Liver (tissue), 8 donors: ENCODE measurements at regions not wholly inside any gene's neighbourhood (a gene's known extent, or its start where the extent isn't known, plus 50 kb on each side); places are given as distances from the start of the nearest gene placed in this dataset.

Experiments used
- DNase-seq: peaks from one replicate; pipeline ENCODE4 v3.0.0-alpha.2; 2017; ENCODE audit warnings: low spot score
- H3K27ac ChIP-seq, 2 donors: one replicate each; pipeline ENCODE4 v1.7.0; 2013; ENCODE audit warnings: inconsistent platforms in 2 of 2, low read length in 2 of 2, control low read depth in 1 of 2, low read depth in 1 of 2, mild to moderate bottlenecking in 1 of 2
- H3K27me3 ChIP-seq, 4 donors: one replicate each; pipeline versions ENCODE4 v1.6.1 to v1.7.0; 2013; ENCODE audit warnings: low read length in 3 of 4, inconsistent platforms in 1 of 4, mild to moderate bottlenecking in 1 of 4, moderate library complexity in 1 of 4; ENCODE audit not compliant: control insufficient read depth in 4 of 4, insufficient read depth in 4 of 4
- H3K36me3 ChIP-seq, 4 donors: one replicate each; pipeline versions ENCODE4 v1.6.1 to v1.7.0; 2013; ENCODE audit warnings: low read length in 3 of 4, mild to moderate bottlenecking in 3 of 4, low read depth in 1 of 4, moderate library complexity in 1 of 4; ENCODE audit not compliant: control insufficient read depth in 4 of 4, insufficient read depth in 3 of 4
- H3K4me1 ChIP-seq, 4 donors: one replicate each; pipeline versions ENCODE4 v1.6.1 to v1.7.0; 2013; ENCODE audit warnings: low read length in 3 of 4, mild to moderate bottlenecking in 3 of 4, moderate library complexity in 1 of 4; ENCODE audit not compliant: control insufficient read depth in 4 of 4, insufficient read depth in 4 of 4
- H3K4me3 ChIP-seq, 3 donors: one replicate each; pipeline versions ENCODE4 v1.6.1 to v1.7.0; 2013; ENCODE audit warnings: low read length in 3 of 3, control low read depth in 1 of 3, low read depth in 1 of 3, mild to moderate bottlenecking in 1 of 3
- H3K9ac ChIP-seq, 2 donors: one replicate each; pipeline ENCODE4 v1.7.0; 2013; ENCODE audit warnings: low read length in 2 of 2, mild to moderate bottlenecking in 2 of 2, moderate library complexity in 2 of 2, control low read depth in 1 of 2, low read depth in 1 of 2
- H3K9me3 ChIP-seq, 4 donors: one replicate each; pipeline versions ENCODE4 v1.6.1 to v1.7.0; 2013; ENCODE audit warnings: low read length in 3 of 4; ENCODE audit not compliant: control insufficient read depth in 4 of 4
- ATF3 ChIP-seq: IDR thresholded peaks from 2 replicates; pipeline ENCODE4 v1.6.1; 2016; ENCODE audit warnings: antibody characterized with exemption
- CTCF ChIP-seq: fragments of 150-350 bp; IDR thresholded peaks from 2 replicates; pipeline ENCODE4 v1.5.1; 2017; ENCODE audit warnings: improper control_type of control experiment, low read depth, low read length; ENCODE audit not compliant: missing input control
- EGR1 ChIP-seq, 2 donors: IDR thresholded peaks; 2 replicates each; pipeline ENCODE4 v1.6.1; 2016 to 2018; ENCODE audit warnings: antibody characterized with exemption in 2 of 2, low read depth in 2 of 2
- FOXA1 ChIP-seq: IDR thresholded peaks from 2 replicates; pipeline ENCODE4 v1.6.1; 2016; ENCODE audit warnings: antibody characterized with exemption
- FOXA2 ChIP-seq: IDR thresholded peaks from 2 replicates; pipeline ENCODE4 v1.6.1; 2016; ENCODE audit warnings: antibody characterized with exemption
- GABPA ChIP-seq, 2 donors: IDR thresholded peaks in 1 of 2; conservative IDR thresholded peaks in 1 of 2; 2 replicates each; pipeline ENCODE4 v1.6.1; 2016; ENCODE audit warnings: antibody characterized with exemption in 2 of 2, mild to moderate bottlenecking in 1 of 2, moderate library complexity in 1 of 2
- HNF4A ChIP-seq, 2 donors: conservative IDR thresholded peaks; 2 replicates each; pipeline ENCODE4 v1.6.1; 2016; ENCODE audit warnings: antibody characterized with exemption in 2 of 2, mild to moderate bottlenecking in 2 of 2
- HNF4G ChIP-seq: IDR thresholded peaks from 2 replicates; pipeline ENCODE4 v1.6.1; 2016; ENCODE audit warnings: antibody characterized with exemption
- JUND ChIP-seq, 2 donors: IDR thresholded peaks; 2 replicates each; pipeline ENCODE4 v1.6.1; 2016; ENCODE audit warnings: antibody characterized with exemption in 2 of 2
- NR2F2 ChIP-seq: IDR thresholded peaks from 2 replicates; pipeline ENCODE4 v1.6.1; 2016; ENCODE audit warnings: antibody characterized with exemption
- RAD21 ChIP-seq, 2 donors: IDR thresholded peaks; 2 replicates each; pipeline ENCODE4 v1.6.1; 2016; ENCODE audit warnings: antibody characterized with exemption in 2 of 2, mild to moderate bottlenecking in 2 of 2
- RXRA ChIP-seq, 2 donors: IDR thresholded peaks; 2 replicates each; pipeline ENCODE4 v1.6.1; 2017 to 2018; ENCODE audit warnings: antibody characterized with exemption in 2 of 2, mild to moderate bottlenecking in 1 of 2
- TAF1 ChIP-seq: conservative IDR thresholded peaks from 2 replicates; pipeline ENCODE4 v1.6.1; 2016; ENCODE audit warnings: antibody characterized with exemption, mild to moderate bottlenecking
- YY1 ChIP-seq: IDR thresholded peaks from 2 replicates; pipeline ENCODE4 v1.6.1; 2016; ENCODE audit warnings: antibody characterized with exemption, mild to moderate bottlenecking
- ZBTB33 ChIP-seq: IDR thresholded peaks from 2 replicates; pipeline ENCODE4 v1.6.1; 2016; ENCODE audit warnings: antibody characterized with exemption
- WGBS: extraction: QIAGEN DNeasy Blood & Tissue Kit; methylation state at CpG from one replicate; pipeline ENCODE4 v1.1.7; 2013; 5-methylcytosine and 5-hydroxymethylcytosine counted together
- TF ChIP-seq, protein P1 (sequence below): IDR thresholded peaks from 2 replicates; pipeline ENCODE4 v1.6.1; 2016; ENCODE audit warnings: antibody characterized with exemption, mild to moderate bottlenecking
- donor health status: healthy.
- donor health status: healthy.
- donor health status: healthy.
- donor health status: healthy.
- donor health status: healthy.

DNA sequence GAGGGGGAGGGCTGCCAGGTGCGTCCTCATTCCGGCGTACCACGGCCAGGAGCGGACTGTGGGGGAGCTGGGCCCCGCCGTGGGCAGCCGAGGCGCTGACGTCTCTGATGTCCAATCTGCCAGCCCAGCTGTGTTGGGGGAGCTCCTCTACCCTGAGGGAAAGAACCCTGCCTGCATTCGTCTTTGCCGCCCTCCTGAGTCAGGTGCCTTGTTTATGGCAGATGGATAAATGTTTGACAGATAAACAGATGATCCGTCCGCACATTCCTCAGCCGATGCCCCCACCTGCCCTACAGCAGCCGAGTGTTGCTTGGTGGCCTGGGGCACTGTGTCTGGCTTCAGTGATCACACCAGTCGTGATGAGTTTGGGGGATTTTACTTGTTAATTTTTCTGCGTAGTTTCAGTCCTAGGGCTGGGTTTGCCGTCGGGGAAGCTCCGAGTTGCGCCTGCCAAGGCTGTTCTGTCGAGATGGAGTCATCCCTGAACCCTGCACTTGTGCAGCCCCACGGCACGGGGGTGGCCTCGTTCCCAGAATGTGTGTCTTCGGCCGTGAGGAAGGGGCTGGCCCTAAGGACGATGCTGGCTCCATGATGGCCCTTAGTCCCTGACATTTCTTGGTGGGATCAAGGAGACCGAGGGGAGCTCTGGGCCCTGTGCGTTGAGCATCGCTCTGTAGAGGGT lies 1083.9 kb downstream of the BRD1 start:
- TF ChIP-seq ATF3: no peak
- TF ChIP-seq HNF4A (conservative IDR thresholded peaks at IDR 0.05): no peak
- no peak for TF ChIP-seq TAF1
- TF ChIP-seq CTCF: no peak
- TF ChIP-seq ZBTB33: no peak
- no peak for TF ChIP-seq RXRA (IDR thresholded peaks at IDR 0.05)
- TF ChIP-seq FOXA1: no peak
- TF ChIP-seq JUND (IDR thresholded peaks at IDR 0.05): no peak
- H3K27me3 ChIP-seq: no peaks in the 10 kb centered on the region
- WGBS: 90% methylated on average over 32 of the region's 32 CpGs
- peak; percentile 27 for DNase-seq
- no peak overlapping the region for H3K4me3 ChIP-seq
- no peaks in the 10 kb centered on the region for H3K9me3 ChIP-seq
- no peak overlapping the region for H3K9ac ChIP-seq
- no peak overlapping the region for H3K27ac ChIP-seq
- H3K36me3 ChIP-seq: no peaks in the 10 kb centered on the region
- H3K4me1 ChIP-seq: no peaks in the 10 kb centered on the region

GRCh38 chr22:48742556-48743343 lies 1084.9 kb downstream of the BRD1 start:
- H3K4me1 ChIP-seq: no peaks in the 10 kb centered on the region
- no peak overlapping the region for H3K4me3 ChIP-seq
- H3K27me3 ChIP-seq: no peaks in the 10 kb centered on the region
- no peak for DNase-seq
- no peaks in the 10 kb centered on the region for H3K36me3 ChIP-seq
- TF ChIP-seq HNF4G (no peak), FOXA2 (no peak), RAD21 (IDR thresholded peaks at IDR 0.05) (no peak), GABPA (IDR thresholded peaks at IDR 0.05 in 1 of 2, conservative IDR thresholded peaks at IDR 0.05 in 1 of 2) (no peak), EGR1 (IDR thresholded peaks at IDR 0.05; ENCODE audit: low read depth in 2 of 2) (no peak), RXRA (IDR thresholded peaks at IDR 0.05) (no peak), NR2F2 (no peak), TAF1 (no peak), JUND (IDR thresholded peaks at IDR 0.05) (no peak), CTCF (no peak), HNF4A (conservative IDR thresholded peaks at IDR 0.05) (no peak), YY1 (no peak), FOXA1 (no peak), ATF3 (no peak)
- TF ChIP-seq, protein P1, sequence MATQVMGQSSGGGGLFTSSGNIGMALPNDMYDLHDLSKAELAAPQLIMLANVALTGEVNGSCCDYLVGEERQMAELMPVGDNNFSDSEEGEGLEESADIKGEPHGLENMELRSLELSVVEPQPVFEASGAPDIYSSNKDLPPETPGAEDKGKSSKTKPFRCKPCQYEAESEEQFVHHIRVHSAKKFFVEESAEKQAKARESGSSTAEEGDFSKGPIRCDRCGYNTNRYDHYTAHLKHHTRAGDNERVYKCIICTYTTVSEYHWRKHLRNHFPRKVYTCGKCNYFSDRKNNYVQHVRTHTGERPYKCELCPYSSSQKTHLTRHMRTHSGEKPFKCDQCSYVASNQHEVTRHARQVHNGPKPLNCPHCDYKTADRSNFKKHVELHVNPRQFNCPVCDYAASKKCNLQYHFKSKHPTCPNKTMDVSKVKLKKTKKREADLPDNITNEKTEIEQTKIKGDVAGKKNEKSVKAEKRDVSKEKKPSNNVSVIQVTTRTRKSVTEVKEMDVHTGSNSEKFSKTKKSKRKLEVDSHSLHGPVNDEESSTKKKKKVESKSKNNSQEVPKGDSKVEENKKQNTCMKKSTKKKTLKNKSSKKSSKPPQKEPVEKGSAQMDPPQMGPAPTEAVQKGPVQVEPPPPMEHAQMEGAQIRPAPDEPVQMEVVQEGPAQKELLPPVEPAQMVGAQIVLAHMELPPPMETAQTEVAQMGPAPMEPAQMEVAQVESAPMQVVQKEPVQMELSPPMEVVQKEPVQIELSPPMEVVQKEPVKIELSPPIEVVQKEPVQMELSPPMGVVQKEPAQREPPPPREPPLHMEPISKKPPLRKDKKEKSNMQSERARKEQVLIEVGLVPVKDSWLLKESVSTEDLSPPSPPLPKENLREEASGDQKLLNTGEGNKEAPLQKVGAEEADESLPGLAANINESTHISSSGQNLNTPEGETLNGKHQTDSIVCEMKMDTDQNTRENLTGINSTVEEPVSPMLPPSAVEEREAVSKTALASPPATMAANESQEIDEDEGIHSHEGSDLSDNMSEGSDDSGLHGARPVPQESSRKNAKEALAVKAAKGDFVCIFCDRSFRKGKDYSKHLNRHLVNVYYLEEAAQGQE: no peak
- H3K27ac ChIP-seq: no peak overlapping the region
- no peak overlapping the region for H3K9ac ChIP-seq
- no peaks in the 10 kb centered on the region for H3K9me3 ChIP-seq
- 94% methylated on average over 39 of the region's 39 CpGs for WGBS
